HG02852 (cell line): ENCODE measurements at regions not wholly inside any gene's neighbourhood (a gene's known extent, or its start where the extent isn't known, plus 50 kb on each side); places are given as distances from the start of the nearest gene placed in this dataset.

ENCODE experiments used
- ATAC-seq: cut with Tn5 transposase; IDR thresholded peaks from one replicate; pipeline ENCODE4 v1.9.1; 2021; ENCODE audit warnings: mild to moderate bottlenecking, moderate library complexity; ENCODE audit not compliant: unreplicated experiment

DNA sequence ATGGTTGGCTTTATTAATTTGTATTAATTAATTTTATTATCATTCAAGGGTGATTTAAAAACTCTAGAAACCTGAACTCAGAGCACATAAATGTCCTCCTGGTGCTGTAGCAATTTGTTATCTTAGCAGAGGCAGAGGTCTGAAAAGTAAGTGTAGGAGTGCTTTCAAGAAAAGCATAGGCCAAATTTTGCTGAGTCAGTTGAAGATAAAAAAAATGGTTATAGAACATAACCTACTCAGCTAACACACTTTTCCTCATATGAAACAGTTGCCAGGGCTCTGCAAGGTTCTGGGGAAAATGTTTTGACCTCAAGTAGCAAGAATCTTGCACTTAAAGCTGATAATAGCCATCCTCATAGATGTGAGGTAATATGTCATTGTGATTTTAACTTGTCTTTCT lies 53.5 kb upstream of the CHODL start:
- ATAC-seq, result no peak

DNA sequence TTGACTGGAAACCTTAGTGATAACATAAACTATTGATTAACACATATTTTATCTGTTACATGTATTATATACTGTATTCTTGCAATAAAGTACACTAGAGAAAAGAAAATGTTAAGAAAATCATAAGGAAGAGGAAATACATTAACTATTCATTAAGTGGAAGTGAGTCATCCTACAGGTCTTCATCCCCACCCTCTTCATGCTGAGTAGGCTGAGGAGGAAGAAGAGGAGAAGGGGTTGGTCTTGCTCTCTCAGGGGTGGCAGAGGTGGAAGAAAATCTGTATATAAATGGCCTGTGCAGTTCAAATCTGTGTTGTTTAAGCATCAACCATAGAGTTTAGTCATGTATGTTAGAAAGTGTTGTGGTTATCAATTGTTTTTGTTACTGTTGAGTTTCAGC lies 66.1 kb upstream of the CHODL start:
- ATAC-seq, result no peak

DNA sequence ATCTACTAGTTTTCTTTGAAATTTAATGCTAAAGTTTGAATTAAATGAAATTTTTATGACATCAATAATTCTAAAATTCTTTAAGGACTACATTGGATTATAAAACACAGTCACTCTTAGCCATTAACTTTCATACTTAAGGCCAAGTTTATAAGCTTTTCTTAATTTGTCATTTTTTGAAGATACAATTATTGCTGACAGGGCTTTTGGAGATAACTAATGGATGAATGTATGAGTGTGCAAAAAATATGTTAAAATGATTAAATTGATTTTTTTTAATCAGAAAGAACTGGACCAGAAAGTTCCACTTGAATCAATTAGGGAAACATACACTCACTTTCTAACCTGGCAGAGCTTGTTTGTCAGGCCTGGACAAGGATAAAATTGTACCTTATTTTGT lies 70.3 kb upstream of the CHODL start:
- no peak for ATAC-seq

DNA sequence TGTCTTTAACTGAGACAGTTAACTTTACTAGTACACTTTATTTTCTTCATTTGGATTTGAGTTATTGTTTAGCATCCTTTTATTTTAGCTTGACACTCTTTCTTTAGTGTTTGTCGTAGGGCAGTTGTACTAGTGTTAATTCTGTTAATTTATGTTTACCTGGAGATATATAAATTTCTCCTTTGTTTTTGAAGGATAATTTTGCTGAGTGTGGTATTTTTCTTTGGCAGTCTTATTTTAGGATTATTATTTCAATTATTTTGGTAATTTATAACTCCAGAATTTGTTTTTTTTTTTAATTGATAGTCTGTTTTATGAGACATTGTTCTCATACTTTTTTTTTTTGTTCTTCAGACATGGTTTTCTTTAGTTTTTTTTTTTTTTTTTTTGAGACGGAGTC lies 73.8 kb upstream of the CHODL start:
- ATAC-seq, result no peak

DNA sequence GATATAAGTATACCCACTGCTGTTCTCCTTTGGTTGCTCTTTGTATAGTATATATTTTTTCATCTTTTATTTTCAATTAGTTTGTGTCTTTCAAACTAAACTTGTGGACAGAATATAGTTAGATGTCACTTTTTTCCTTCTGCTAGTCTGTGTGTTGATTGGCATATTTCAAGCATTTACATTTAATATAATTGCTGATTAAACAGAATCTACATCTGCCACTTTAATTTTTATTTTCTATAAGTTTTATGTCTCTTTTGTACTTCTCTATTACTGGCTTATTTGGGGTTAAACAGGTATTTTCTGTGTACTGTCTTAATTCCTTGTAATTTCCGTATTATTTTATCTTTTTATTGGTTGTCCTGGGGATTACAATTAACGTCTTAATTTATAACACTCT lies 74.4 kb upstream of the CHODL start:
- no peak for ATAC-seq

DNA sequence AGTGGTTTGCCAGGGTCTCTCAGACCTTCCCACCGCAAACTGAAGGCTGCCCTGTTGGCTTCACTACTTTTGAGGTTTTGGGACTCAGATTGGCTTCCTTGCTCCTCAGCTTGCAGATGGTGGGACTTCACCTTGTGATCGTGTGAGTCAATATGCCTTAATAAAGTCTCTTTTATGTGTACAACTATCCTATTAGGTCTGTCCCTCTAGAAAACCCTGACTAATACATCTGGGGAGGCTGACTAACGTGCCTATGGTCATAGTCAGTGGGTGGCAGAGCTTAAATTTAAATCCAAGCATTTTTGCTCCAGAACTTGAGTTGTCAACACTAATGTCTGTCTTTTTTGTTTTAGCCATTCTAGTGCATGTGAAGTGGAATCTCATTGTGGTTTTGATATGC lies 76.5 kb upstream of the CHODL start:
- no peak for ATAC-seq

DNA sequence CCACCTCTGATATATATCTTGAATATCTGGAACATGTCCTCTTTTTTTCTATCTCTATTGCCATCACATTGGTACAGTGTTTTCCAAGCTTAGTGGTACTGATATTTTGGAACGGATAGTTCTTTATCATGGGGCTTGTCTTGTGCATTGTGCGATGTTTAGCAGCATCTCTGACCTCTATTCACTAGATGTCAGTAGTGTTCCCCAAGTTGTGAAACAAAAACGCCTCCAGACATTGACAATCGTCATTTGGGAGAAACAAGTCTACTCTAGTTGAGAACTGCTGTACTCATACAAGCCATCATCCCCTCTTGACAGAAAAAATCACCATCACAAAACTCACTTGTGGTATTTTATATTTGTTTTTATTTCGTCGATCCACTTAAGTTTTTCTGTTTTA lies 79.7 kb upstream of the CHODL start:
- ATAC-seq, result no peak

DNA sequence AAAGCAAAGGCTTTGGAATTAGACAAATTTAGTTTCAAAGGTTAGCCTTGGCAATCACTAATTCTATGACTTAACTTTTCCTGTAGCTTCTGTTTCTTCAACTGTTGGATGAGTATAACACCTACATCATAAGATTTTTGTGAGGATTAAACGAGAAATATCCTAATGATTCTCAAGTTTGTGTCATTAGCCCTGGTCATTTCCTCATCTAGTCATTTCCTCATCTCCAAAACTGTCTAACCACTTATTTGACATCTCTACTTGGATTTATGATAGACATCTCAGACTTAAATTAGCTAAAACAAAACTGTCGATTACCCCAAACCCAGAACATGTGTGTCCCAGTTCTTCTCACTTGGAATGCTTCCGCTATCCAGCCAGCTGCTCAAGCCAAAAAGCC lies 80.2 kb upstream of the CHODL start:
- no peak for ATAC-seq

DNA sequence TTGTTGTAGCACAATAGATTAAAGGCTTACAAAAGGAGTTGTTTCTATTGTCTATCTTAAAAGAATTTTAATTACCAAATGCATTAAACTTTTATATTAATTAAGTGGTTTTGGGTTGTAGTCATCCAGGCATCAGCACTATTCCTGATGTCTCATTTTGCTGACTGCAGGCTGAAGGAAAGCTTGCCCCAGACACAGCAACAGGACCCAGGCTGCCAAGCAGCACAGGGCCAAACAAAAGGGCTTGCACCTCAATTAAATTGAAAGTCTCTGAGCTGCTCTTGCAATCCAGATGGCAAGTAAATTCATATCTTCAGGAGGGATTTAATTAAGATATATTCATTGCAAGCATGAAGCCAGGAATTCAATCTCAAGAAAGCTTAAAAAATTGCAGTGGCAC lies 80.7 kb upstream of the CHODL start:
- ATAC-seq, result no peak

DNA sequence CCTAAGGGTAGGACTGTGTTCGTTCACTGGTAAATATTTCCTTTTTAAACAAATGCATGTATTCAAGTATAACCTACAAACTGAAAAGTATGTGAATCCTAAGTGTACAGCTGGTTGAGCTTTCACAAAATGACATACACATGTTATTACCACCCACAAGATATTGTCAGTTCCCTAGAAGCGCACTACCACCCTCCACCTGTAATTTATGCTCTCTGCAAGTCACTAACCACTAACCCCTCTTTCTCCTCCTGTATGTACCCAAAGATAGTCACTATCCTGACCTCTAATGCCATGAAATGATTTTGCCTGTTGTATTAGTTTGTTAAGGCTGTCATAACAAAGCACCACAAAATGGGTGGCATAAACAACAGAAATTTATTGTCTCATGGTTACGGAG lies 82.8 kb upstream of the CHODL start:
- no peak for ATAC-seq

DNA sequence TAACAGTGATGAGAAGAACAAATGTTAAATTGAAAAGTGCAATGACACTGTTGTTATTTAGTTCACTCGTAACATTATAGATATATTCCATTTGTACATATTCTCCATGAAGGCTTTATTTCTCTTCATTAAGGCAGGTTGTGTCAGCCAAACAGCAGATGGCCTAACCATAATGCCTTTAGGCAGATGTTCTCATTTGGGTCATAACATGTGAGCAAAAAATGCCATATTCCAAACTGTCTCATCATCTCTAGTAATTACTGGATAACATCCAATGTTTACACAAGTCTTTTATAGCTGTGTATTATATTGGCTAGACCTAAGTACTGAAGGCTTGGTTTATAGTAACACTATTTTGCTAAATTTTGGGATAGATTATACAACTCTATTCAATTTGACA lies 87.2 kb upstream of the CHODL start:
- no peak for ATAC-seq

DNA sequence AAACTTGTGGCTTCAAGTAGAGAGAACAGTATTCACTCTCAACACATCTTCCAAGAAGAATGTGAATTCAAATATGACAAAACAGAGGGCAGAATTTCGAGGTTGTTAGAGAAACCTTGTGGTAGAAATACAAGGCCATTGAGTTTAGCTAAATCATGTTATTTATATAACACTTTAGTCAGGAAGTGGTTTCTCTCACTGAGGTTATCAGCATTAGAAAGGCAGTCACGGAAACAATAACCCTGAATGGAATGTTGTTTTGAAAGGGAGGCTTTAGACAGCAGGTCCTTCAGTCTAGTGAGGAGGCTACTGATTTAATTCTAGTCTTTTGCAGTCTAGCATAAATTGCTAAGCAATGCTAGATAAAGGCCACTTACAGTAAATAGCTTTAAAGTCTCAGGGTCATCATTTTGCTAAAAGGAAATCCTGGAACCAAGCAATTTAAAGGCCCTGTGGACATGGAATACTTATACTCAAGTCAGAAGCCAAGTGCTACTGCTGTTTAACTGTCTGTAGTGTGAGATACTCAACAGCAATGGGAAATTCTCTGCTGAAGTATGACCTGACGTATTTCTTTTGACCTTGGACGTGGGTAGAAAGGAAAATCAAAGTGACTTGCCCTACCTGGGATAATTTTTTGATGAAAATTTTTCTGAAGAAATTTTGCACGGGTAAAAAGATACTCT lies 89.0 kb upstream of the CHODL start:
- peak; percentile 48 for ATAC-seq

DNA sequence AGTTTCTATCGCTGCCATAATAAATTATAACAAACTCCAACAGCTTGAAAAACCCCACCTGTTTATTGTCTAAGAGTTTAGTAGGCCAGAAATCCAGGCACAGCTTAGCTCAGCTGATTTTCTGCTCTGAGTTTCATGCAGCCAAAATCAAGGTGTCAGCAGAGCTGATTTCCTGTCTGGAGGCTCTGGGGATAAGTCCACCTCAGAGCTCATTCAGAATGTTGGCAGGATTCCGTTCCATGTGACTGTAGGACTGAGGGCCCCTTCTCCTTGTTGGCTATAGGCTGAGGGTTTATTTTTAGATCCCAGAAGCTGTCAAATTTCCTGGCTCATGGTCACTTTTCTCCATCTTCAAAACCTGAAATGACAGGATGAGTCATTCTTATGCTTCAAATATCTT lies 91.6 kb upstream of the CHODL start:
- no peak for ATAC-seq

DNA sequence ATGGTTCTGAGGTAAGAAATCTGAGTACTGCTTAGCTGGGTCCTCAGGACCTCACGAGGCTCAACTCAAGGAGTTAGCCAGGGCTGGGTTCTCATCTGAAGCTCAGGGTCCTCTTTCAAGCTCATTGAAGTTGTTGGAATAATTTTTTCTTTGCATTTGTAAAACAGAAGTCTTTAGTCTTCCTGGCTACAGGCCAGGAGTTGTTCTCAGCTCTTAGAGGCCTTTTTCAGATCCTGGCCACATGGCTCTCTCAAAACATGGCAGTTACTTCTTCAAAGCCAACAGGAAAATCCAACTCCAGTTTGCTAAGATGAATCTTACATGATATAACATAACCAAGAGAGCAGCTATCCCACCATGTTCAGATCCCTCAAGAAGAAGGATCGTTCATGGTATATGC lies 92.3 kb upstream of the CHODL start:
- ATAC-seq, result no peak

DNA sequence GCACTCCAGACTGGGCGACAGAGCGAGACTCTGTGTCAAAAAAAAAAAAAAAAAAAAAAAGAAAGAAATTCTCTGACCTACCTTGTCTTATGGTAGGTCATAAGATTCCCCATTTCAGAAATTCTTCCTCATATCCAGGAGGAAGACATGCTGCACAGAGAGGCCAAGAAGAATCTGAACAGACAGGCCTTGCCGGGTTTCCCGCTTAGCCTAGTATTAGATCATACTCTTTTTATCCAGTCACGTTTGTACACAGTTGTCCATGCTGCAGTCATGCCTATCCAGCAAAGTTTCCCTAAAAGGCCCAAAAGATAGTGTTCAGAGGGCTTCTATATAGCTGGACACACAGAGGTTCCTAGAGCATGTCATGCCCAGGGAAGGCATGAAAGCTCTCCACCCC lies 93.6 kb upstream of the CHODL start:
- no peak for ATAC-seq

DNA sequence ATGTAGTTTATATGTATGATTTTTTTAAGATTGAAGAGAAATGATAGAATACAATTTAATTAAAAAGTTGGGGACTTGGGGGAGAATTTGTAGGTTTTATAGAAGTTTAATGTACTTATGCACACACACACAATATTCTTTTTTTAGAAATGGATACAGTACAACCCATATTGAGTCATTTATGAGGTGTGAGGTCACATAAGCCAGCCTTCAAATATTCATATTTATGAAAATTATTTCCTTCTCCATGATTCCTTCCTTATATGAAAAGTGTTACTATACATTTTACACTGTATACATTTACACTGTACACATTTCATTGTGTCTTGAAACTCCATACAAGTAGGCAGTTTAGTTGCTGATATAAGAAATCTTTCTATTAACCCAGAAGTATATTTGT lies 96.2 kb upstream of the CHODL start:
- ATAC-seq, result no peak

DNA sequence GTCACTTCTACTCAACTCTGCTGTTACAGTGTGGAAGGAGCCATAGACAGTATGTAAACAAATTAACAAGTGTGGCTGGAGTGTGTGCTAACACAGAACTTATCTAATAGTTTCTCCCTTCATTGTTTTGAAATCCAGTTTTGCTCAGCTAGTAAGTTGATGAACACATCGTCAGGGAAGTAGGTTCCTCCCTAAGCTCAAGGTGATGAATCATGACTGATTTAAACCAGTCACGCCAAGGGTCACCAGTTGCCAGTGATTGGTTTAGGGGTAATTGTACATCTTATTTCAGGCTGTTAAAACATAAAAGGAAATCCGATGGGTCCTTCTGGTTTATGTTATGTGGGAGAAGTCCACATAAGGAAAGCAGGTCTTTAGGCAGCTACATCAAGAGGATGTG lies 97.0 kb upstream of the CHODL start:
- ATAC-seq, result no peak

DNA sequence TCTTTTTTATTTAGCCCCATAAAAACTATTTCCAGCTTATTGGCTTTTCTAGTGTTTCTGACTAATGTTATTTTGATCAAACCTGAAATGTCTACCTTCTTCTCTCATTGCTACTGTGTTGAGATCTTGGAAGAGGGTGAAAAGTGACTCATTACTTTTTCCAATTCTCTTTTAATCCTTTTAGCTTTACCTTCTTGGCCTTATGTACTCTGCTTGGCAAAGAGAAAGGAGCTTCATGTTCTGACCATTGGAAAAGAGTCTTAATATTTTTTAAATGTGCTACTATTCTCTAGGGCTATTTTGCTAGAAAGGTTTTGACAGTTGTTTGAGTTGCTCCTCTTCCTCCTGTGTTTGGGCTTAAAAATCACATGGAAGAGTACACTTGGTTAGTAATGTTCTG lies 97.8 kb upstream of the CHODL start:
- no peak for ATAC-seq

DNA sequence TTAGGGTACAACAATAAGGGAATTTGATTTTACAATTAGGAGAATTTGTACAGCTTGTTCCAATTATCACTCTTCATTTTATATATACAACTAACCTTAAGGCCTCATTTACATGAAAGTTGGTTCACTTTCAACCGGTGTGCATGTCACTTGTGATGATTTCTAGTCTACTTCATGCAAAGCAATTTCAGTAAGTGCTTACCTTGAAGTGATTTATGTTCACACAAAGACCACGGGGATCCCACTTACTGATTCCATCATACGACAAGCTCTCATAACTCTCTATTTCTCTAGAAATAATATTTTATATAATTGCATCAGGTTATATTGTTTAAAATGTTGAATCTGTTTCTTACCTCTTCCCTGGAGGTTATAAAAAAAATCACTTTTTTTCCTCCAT lies 100.3 kb upstream of the CHODL start:
- no peak for ATAC-seq

DNA sequence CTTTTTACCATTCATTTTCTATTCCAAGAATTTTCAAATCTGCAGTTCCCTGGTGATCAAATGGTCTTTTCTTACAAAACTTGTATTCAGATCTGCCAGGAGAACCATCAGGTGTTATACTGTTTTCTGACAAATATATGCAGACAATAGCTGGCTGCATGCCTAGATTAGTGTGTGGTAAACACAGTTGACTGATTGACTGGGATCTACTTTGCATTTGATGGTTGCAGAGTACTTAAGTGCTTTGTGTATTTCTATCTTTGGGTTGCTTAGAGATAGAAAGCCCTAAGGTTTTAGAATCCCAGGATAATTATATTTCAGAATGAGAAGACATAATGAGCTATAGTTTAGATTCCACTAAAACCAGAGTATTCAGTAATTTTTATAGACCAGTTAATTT lies 102.0 kb upstream of the CHODL start:
- no peak for ATAC-seq

DNA sequence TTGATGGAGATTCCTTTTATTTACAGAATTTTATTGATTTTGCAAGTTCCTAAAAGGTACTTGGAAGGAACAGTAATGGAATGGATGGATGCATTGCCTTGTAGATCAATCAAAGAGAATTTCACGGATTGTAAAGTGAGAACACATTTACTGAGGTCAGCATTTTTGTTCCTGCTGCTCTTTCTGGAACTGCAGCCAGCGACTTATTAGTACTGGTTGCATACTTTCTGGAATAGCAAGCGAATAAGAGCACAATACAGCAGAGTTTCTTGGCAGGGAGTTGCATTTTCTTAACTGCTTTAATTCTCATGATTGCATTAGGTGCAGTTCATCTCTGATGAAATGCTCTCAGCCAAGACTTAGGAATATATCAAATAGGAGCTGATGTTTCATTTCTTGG lies 106.1 kb upstream of the CHODL start:
- ATAC-seq, result no peak

DNA sequence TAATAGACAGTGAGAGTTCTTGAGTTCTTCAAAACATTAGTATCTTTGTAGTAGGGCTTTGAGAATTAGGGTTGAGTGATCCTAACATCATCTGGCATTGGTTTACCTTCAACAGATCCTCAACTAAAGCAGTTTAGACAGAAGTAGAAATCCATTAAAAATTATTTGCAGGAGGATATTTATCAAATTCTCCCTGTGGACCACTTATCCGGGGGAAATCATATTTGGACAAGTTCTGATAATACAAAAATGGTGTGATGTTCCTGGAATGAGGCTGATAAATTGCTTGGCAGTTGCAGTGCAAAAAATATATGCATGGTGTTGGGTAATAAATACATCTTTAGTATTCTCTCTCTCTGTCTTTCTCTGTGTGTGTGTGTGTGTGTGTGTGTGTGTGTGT lies 115.1 kb upstream of the CHODL start:
- no peak for ATAC-seq

DNA sequence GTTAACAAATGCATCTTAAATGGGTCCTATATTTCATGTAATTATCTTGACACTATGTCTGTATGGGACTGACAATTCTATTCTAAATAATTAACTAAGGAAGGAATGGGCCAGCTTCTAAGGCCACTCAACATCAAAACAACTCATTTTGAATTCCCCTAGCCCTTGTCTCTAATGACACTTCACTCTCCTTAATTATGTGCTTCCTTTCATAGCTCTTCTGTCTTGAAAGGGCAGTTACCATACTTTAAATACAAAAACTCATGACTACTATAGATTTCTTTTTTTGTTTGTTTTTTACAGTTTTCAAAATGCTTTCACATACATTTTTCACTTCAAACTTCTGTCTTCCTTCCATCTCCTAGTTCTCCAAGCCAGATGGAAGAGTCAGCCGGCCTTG lies 126.1 kb upstream of the CHODL start:
- no peak for ATAC-seq

DNA sequence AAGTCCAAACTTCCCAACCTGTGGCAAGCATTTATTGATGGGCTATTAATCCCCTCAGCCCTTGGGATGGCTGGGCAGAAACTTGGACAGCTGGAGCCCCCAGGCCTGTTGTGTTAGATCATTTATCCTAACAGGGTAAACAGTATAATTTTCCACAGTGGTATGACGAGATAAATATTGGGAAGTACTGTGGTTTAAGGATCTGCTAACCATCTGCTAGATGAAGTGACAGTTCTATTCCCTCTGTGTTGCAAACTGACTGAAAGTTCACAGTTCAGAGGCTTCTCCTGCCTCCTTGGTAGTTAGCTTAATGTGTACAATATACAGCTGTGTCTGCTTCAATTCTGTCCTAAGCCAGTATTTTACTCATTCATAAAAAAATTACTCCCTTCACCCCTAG lies 127.5 kb upstream of the CHODL start:
- ATAC-seq, result no peak
